ENCODE measurements at regions not wholly inside any gene's neighbourhood (a gene's known extent, or its start where the extent isn't known, plus 50 kb on each side); places are given as distances from the start of the nearest gene placed in this dataset.
A peak's percentile ranks its signal among the peaks of the same experiment; 100 is the strongest.

GRCh38 chr9:2923766-2924379 is 80.0 kb upstream of the PUM3 start:
- Histone ChIP-seq H3K36me3 (ENCODE audit: control insufficient read depth, insufficient read depth, low read length) (no peaks in the 10 kb centered on the region), H3K4me3 (ENCODE audit: low read depth, low read length) (no peak overlapping the region), H3K27me3 (ENCODE audit: control insufficient read depth, insufficient read depth, low read length) (no peaks in the 10 kb centered on the region)
- no peak for TF ChIP-seq CTCF (IDR thresholded peaks at IDR 0.05; ENCODE audit: insufficient read depth, low read length, severe bottlenecking)
- peak; percentile 58 for FAIRE-seq
- DNase-seq (ENCODE audit: low read depth): no peak

GRCh38 chr9:2919347-2919746 is 75.5 kb upstream of the PUM3 start:
- H3K36me3 ChIP-seq (ENCODE audit: control insufficient read depth, insufficient read depth, low read length): no peaks in the 10 kb centered on the region
- H3K27me3 ChIP-seq (ENCODE audit: control insufficient read depth, insufficient read depth, low read length): no peaks in the 10 kb centered on the region
- FAIRE-seq (no peak), DNase-seq (ENCODE audit: low read depth) (no peak)
- H3K4me3 ChIP-seq (ENCODE audit: low read depth, low read length): no peak overlapping the region
- no peak for TF ChIP-seq CTCF (IDR thresholded peaks at IDR 0.05; ENCODE audit: insufficient read depth, low read length, severe bottlenecking)

- DNase-seq (ENCODE audit: low read depth): peak; percentile 4
- Histone ChIP-seq H3K36me3 (ENCODE audit: control insufficient read depth, insufficient read depth, low read length) (no peaks in the 10 kb centered on the region), H3K27me3 (ENCODE audit: control insufficient read depth, insufficient read depth, low read length) (no peaks in the 10 kb centered on the region), H3K4me3 (ENCODE audit: low read depth, low read length) (no peak overlapping the region)
- TF ChIP-seq CTCF (IDR thresholded peaks at IDR 0.05; ENCODE audit: insufficient read depth, low read length, severe bottlenecking): no peak
- FAIRE-seq: peak; percentile 72
Measured at GRCh38 chr9:2916382-2916985, 72.6 kb upstream of the PUM3 start.

GRCh38 chr9:2913026-2913425 is 69.1 kb upstream of the PUM3 start:
- no peaks in the 10 kb centered on the region for H3K27me3 ChIP-seq (ENCODE audit: control insufficient read depth, insufficient read depth, low read length)
- FAIRE-seq (no peak), DNase-seq (ENCODE audit: low read depth) (no peak)
- H3K36me3 ChIP-seq (ENCODE audit: control insufficient read depth, insufficient read depth, low read length): no peaks in the 10 kb centered on the region
- no peak for TF ChIP-seq CTCF (IDR thresholded peaks at IDR 0.05; ENCODE audit: insufficient read depth, low read length, severe bottlenecking)
- no peak overlapping the region for H3K4me3 ChIP-seq (ENCODE audit: low read depth, low read length)

GRCh38 chr9:2907411-2907810 is 63.5 kb upstream of the PUM3 start:
- Histone ChIP-seq H3K4me3 (ENCODE audit: low read depth, low read length) (no peak overlapping the region), H3K27me3 (ENCODE audit: control insufficient read depth, insufficient read depth, low read length) (no peaks in the 10 kb centered on the region), H3K36me3 (ENCODE audit: control insufficient read depth, insufficient read depth, low read length) (no peaks in the 10 kb centered on the region)
- no peak for FAIRE-seq
- TF ChIP-seq CTCF (IDR thresholded peaks at IDR 0.05; ENCODE audit: insufficient read depth, low read length, severe bottlenecking): no peak
- peak; percentile 16 for DNase-seq (ENCODE audit: low read depth)
